Upper lobe of right lung (tissue), 1 donor: ENCODE measurements at regions not wholly inside any gene's neighbourhood (a gene's known extent, or its start where the extent isn't known, plus 50 kb on each side); places are given as distances from the start of the nearest gene placed in this dataset.

Experiments
- ATAC-seq: fragments of 200-7000 bp; cut with Tn5 transposase; one replicate; pipeline ENCODE4 v1.9.1; 2020; ENCODE audit warnings: mild to moderate bottlenecking, moderate library complexity
- DNase-seq: peaks from one replicate; pipeline ENCODE4 v3.0.0-alpha.2; 2020
- H3K27ac ChIP-seq: fragments of 200-600 bp; one replicate; pipeline ENCODE4 v1.8.0; 2022
- H3K27me3 ChIP-seq: fragments of 200-600 bp; one replicate; pipeline ENCODE4 v1.8.0; 2022; ENCODE audit warnings: mild to moderate bottlenecking
- H3K36me3 ChIP-seq: fragments of 200-600 bp; one replicate; pipeline ENCODE4 v1.8.0; 2022
- H3K4me1 ChIP-seq: fragments of 200-600 bp; one replicate; pipeline ENCODE4 v1.8.0; 2022
- H3K4me3 ChIP-seq: fragments of 200-600 bp; one replicate; pipeline ENCODE4 v1.8.0; 2022; ENCODE audit warnings: mild to moderate bottlenecking
- H3K9me3 ChIP-seq: fragments of 200-600 bp; one replicate; pipeline ENCODE4 v1.8.0; 2022
- intact Hi-C: fragments of 100-400 bp; cut with DNase I; formaldehyde crosslinking; loops from one replicate; pipeline ENCODE4 v1.11.0; 2022
- TF ChIP-seq, protein P1 (sequence below): fragments of 200-600 bp; IDR thresholded peaks from one replicate; pipeline ENCODE4 v1.8.0; 2022; ENCODE audit warnings: antibody characterized with exemption
- donor health status: DM: no; HTN: yes; CAD: no; lungs with severe emphysema.

DNA sequence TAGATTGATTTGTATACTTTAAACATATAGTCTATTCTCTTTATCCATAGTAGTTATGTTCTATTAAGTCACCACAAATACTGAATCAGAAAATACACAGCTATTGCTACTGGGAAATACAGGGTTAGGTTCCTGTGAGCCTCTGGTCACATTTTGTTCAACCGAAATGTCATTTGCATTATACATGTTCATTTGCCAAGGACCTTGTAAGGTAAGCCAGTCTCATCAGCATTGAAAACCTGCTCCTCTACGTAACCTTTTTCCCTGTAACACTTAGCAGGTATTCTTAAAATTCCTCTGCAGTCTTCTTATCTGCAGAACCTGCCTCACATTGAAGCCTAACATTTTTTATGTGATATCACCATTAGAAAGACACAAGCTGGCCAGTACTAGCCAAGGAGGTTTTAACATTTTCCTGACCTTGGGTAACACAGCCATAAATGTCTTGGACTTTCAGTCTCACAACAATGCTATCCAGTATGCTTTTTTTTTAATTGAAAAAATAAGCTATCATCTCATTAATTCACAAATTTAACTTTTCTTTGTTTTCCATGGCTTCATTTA, 765.7 kb upstream of the IGFBP7 start:
- no peaks in the 10 kb centered on the region for H3K36me3 ChIP-seq
- H3K4me3 ChIP-seq, result no peak overlapping the region
- ATAC-seq (no peak), DNase-seq (no peak)
- intact Hi-C loops, result no loop called here
- H3K4me1 ChIP-seq, result no peaks in the 10 kb centered on the region
- H3K27ac ChIP-seq, result no peak overlapping the region
- TF ChIP-seq, protein P1, sequence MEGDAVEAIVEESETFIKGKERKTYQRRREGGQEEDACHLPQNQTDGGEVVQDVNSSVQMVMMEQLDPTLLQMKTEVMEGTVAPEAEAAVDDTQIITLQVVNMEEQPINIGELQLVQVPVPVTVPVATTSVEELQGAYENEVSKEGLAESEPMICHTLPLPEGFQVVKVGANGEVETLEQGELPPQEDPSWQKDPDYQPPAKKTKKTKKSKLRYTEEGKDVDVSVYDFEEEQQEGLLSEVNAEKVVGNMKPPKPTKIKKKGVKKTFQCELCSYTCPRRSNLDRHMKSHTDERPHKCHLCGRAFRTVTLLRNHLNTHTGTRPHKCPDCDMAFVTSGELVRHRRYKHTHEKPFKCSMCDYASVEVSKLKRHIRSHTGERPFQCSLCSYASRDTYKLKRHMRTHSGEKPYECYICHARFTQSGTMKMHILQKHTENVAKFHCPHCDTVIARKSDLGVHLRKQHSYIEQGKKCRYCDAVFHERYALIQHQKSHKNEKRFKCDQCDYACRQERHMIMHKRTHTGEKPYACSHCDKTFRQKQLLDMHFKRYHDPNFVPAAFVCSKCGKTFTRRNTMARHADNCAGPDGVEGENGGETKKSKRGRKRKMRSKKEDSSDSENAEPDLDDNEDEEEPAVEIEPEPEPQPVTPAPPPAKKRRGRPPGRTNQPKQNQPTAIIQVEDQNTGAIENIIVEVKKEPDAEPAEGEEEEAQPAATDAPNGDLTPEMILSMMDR, result no peak
- no peaks in the 10 kb centered on the region for H3K27me3 ChIP-seq
- H3K9me3 ChIP-seq, result no peaks in the 10 kb centered on the region

DNA sequence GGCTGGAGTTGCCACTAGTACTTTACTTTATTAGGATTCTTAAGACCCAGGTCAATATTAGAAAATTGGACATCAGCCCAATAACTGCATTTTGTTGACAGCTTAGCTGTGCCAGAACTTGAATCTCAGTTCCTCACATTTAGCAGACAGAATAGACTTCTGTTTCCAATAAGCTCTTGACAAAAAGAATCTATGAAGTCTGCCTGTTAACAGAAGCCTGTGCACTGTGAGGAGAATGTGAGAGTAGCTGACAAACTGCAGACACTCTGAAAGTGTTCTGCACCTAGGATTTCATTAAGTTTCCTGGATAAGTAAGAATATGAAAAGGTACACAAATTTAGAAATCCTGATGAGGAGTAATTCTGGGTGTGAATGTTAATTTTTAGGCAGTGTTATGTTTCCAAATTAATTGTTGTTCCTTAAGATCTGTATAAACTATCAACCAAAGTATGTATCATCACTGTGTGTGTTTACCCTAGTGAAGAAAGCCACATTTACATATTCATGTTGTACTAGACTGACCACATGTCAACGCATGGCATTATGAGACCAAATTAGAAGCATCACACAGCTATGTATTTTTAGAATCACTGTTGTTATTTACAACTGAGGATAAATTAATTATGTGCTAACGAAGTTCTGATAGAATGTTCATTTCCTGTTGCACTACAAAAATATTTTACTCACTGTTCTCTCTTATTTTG, 756.4 kb upstream of the IGFBP7 start:
- H3K27ac ChIP-seq, result no peak overlapping the region
- H3K27me3 ChIP-seq, result no peaks in the 10 kb centered on the region
- no peaks in the 10 kb centered on the region for H3K9me3 ChIP-seq
- no peak overlapping the region for H3K4me3 ChIP-seq
- ATAC-seq (no peak), DNase-seq (no peak)
- H3K4me1 ChIP-seq, result no peaks in the 10 kb centered on the region
- H3K36me3 ChIP-seq, result no peaks in the 10 kb centered on the region
- TF ChIP-seq, protein P1, result no peak
- intact Hi-C loops, result no loop called here

DNA sequence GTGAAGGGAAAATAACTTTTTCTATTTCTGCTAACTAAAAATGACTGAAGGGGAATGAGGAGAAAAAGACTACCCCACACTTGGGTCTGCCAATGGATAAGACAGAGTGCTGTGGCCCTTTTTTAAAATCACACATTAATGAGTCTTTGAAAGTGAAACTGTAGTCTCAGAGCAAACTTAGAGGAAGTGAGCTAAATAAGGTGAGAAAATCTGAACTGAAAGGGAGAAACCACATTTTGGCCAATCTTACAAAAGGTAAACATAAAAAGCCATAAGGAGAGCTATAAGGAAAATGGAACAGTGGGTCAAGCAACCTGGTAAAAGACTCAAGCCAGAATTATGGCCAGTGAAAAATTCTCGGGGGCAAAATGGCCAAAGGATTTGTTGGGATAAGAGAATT, 755.1 kb upstream of the IGFBP7 start:
- TF ChIP-seq, protein P1, result no peak
- H3K27me3 ChIP-seq, result no peaks in the 10 kb centered on the region
- no peak overlapping the region for H3K27ac ChIP-seq
- no peaks in the 10 kb centered on the region for H3K4me1 ChIP-seq
- ATAC-seq, result no peak
- H3K9me3 ChIP-seq, result no peaks in the 10 kb centered on the region
- no peak overlapping the region for H3K4me3 ChIP-seq
- intact Hi-C loops, result no loop called here
- H3K36me3 ChIP-seq, result no peaks in the 10 kb centered on the region
- no peak for DNase-seq

DNA sequence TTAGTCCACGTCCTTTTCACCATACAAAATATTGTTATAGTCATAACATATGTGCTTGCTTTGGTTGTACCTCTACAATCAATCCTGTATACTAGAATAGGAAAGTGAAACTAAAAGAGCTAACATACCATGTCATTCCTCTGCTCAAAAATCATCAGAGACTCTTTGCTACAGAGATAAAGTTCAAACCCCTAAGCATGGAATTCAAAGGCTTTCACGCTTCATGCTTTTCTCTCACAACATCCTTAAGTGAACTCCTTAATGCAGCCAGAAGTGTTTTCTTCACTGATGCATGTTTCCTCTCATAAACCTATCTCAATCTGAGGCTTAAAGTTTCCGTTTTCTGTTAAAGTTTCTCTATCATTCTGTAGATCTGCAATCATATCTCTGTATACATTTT, 744.6 kb upstream of the IGFBP7 start:
- DNase-seq (no peak), ATAC-seq (no peak)
- no peaks in the 10 kb centered on the region for H3K9me3 ChIP-seq
- no peak overlapping the region for H3K4me3 ChIP-seq
- H3K27ac ChIP-seq, result no peak overlapping the region
- no peaks in the 10 kb centered on the region for H3K27me3 ChIP-seq
- H3K36me3 ChIP-seq, result no peaks in the 10 kb centered on the region
- intact Hi-C loops, result no loop called here
- TF ChIP-seq, protein P1, result no peak
- no peaks in the 10 kb centered on the region for H3K4me1 ChIP-seq

DNA sequence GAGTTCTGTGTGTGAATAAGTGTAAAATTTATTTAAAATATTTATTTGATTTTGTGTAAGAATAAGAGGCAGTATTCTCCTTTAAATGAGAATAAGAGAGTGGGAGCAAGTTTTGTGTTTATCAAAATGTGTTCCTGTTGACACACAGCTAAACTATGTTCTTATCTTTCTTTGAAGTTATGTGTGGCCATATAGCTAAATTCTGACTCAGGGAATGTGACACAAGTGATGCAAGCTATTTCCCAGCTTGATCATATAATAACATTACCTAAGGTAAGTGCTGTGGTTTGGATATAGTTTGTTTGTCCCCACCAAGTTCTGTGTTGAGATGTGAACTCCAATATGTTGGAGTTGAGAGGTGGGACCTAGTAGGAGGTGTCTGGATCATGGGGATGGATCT, 740.0 kb upstream of the IGFBP7 start:
- no peaks in the 10 kb centered on the region for H3K27me3 ChIP-seq
- H3K9me3 ChIP-seq, result no peaks in the 10 kb centered on the region
- intact Hi-C loops, result no loop called here
- no peak for ATAC-seq
- no peak for DNase-seq
- H3K4me3 ChIP-seq, result no peak overlapping the region
- no peaks in the 10 kb centered on the region for H3K36me3 ChIP-seq
- H3K4me1 ChIP-seq, result no peaks in the 10 kb centered on the region
- TF ChIP-seq, protein P1, result no peak
- no peak overlapping the region for H3K27ac ChIP-seq

DNA sequence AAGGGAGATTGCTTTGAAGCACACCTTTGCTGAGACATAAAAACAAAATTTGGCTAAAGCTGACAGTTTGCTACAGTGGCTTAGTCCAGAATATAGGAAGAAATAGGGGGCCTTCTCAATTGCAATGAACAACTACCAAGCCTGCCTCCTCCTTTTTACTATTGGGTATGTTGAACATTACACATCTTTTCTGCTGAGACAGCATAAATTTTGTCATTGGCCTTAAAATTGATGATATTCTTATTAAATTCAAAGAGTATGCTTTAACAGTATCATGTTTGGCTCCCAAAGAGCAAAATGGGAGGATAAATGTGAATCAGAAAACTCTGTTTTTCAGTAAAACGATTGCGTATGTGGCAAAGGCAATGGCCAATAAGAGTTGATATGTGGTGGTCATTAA, 721.9 kb upstream of the IGFBP7 start:
- H3K36me3 ChIP-seq, result no peaks in the 10 kb centered on the region
- H3K4me1 ChIP-seq, result no peaks in the 10 kb centered on the region
- TF ChIP-seq, protein P1, result no peak
- no peaks in the 10 kb centered on the region for H3K9me3 ChIP-seq
- ATAC-seq (no peak), DNase-seq (no peak)
- no peaks in the 10 kb centered on the region for H3K27me3 ChIP-seq
- intact Hi-C loops, result no loop called here
- H3K4me3 ChIP-seq, result no peak overlapping the region
- H3K27ac ChIP-seq, result no peak overlapping the region
